ENCODE measurements at regions not wholly inside any gene's neighbourhood (a gene's known extent, or its start where the extent isn't known, plus 50 kb on each side); places are given as distances from the start of the nearest gene placed in this dataset.
A peak's percentile ranks its signal among the peaks of the same experiment; 100 is the strongest.

- ATAC-seq, result peak; percentile 84
- TF ChIP-seq CSDC2 (CRISPR knock-in tag; IDR thresholded peaks at IDR 0.05), result no peak
- TF ChIP-seq GLIS3 (CRISPR knock-in tag; IDR thresholded peaks at IDR 0.05), result no peak
- TF ChIP-seq PPARA (CRISPR knock-in tag; IDR thresholded peaks at IDR 0.05; ENCODE audit: borderline replicate concordance), result no peak
- TF ChIP-seq CSRNP3 (CRISPR knock-in tag; IDR thresholded peaks at IDR 0.05), result no peak
- no peak for TF ChIP-seq ZNF8 (CRISPR knock-in tag; IDR thresholded peaks at IDR 0.05)
- TF ChIP-seq ARNTL (CRISPR knock-in tag; IDR thresholded peaks at IDR 0.05; ENCODE audit: borderline replicate concordance, low read depth), result no peak
- TF ChIP-seq SNAI2 (CRISPR knock-in tag; IDR thresholded peaks at IDR 0.05), result no peak
- no peak for TF ChIP-seq BACH2 (CRISPR knock-in tag; IDR thresholded peaks at IDR 0.05; ENCODE audit: borderline replicate concordance)
- no peak for TF ChIP-seq CREB5 (CRISPR knock-in tag; IDR thresholded peaks at IDR 0.05; ENCODE audit: low read depth)
- TF ChIP-seq TCF4 (CRISPR knock-in tag; IDR thresholded peaks at IDR 0.05; ENCODE audit: borderline replicate concordance), result no peak
- TF ChIP-seq ESRRG (CRISPR knock-in tag; IDR thresholded peaks at IDR 0.05), result no peak
- no peak for TF ChIP-seq ZFP30 (CRISPR knock-in tag; IDR thresholded peaks at IDR 0.05)
- no peak for TF ChIP-seq ZNF70 (CRISPR knock-in tag; IDR thresholded peaks at IDR 0.05)
Observed at GRCh38 chr6:10465629-10466499, 51.0 kb upstream of the TFAP2A start.

Measured in SK-N-SH treated with all-trans-retinoic acid at 6 μM for 48 hours (cell line).